ENCODE measurements at regions not wholly inside any gene's neighbourhood (a gene's known extent, or its start where the extent isn't known, plus 50 kb on each side); places are given as distances from the start of the nearest gene placed in this dataset.

- Histone ChIP-seq H3K9me3 (ENCODE audit: low read depth, low read length) (no peaks in the 10 kb centered on the region), H3K27me3 (ENCODE audit: insufficient read depth, low read length) (no peaks in the 10 kb centered on the region), H3K4me1 (ENCODE audit: insufficient read depth, low read length) (no peaks in the 10 kb centered on the region), H3K4me3 (ENCODE audit: low read length) (no peak overlapping the region)
Measured at GRCh38 chr5:3266861-3267260, 328.8 kb upstream of the IRX1 start.

GRCh38 chr5:3265936-3266335, 329.7 kb upstream of the IRX1 start:
- no peaks in the 10 kb centered on the region for H3K4me1 ChIP-seq (ENCODE audit: insufficient read depth, low read length)
- H3K9me3 ChIP-seq (ENCODE audit: low read depth, low read length): no peaks in the 10 kb centered on the region
- H3K27me3 ChIP-seq (ENCODE audit: insufficient read depth, low read length): no peaks in the 10 kb centered on the region
- H3K4me3 ChIP-seq (ENCODE audit: low read length): no peak overlapping the region

GRCh38 chr5:3265131-3265885, 330.3 kb upstream of the IRX1 start:
- Histone ChIP-seq H3K4me1 (ENCODE audit: insufficient read depth, low read length) (no peaks in the 10 kb centered on the region), H3K9me3 (ENCODE audit: low read depth, low read length) (no peaks in the 10 kb centered on the region), H3K27me3 (ENCODE audit: insufficient read depth, low read length) (no peaks in the 10 kb centered on the region), H3K4me3 (ENCODE audit: low read length) (no peak overlapping the region)

- H3K9me3 ChIP-seq (ENCODE audit: low read depth, low read length): no peaks in the 10 kb centered on the region
- no peak overlapping the region for H3K4me3 ChIP-seq (ENCODE audit: low read length)
- H3K4me1 ChIP-seq (ENCODE audit: insufficient read depth, low read length): no peaks in the 10 kb centered on the region
- no peaks in the 10 kb centered on the region for H3K27me3 ChIP-seq (ENCODE audit: insufficient read depth, low read length)
Measured at GRCh38 chr5:3262451-3262850, 333.2 kb upstream of the IRX1 start.

- Histone ChIP-seq H3K9me3 (ENCODE audit: low read depth, low read length) (no peaks in the 10 kb centered on the region), H3K27me3 (ENCODE audit: insufficient read depth, low read length) (no peaks in the 10 kb centered on the region), H3K4me1 (ENCODE audit: insufficient read depth, low read length) (no peaks in the 10 kb centered on the region), H3K4me3 (ENCODE audit: low read length) (no peak overlapping the region)
Measured at GRCh38 chr5:3261081-3261480, 334.6 kb upstream of the IRX1 start.

- no peak overlapping the region for H3K4me3 ChIP-seq (ENCODE audit: low read length)
- no peaks in the 10 kb centered on the region for H3K27me3 ChIP-seq (ENCODE audit: insufficient read depth, low read length)
- H3K9me3 ChIP-seq (ENCODE audit: low read depth, low read length): no peaks in the 10 kb centered on the region
- H3K4me1 ChIP-seq (ENCODE audit: insufficient read depth, low read length): no peaks in the 10 kb centered on the region
Measured at GRCh38 chr5:3258050-3258449, 337.6 kb upstream of the IRX1 start.

- no peaks in the 10 kb centered on the region for H3K9me3 ChIP-seq (ENCODE audit: low read depth, low read length)
- no peaks in the 10 kb centered on the region for H3K4me1 ChIP-seq (ENCODE audit: insufficient read depth, low read length)
- H3K4me3 ChIP-seq (ENCODE audit: low read length): no peak overlapping the region
- no peaks in the 10 kb centered on the region for H3K27me3 ChIP-seq (ENCODE audit: insufficient read depth, low read length)
Measured at GRCh38 chr5:3252235-3252634, 343.4 kb upstream of the IRX1 start.

GRCh38 chr5:3251784-3252183, 343.8 kb upstream of the IRX1 start:
- H3K4me3 ChIP-seq (ENCODE audit: low read length): no peak overlapping the region
- H3K27me3 ChIP-seq (ENCODE audit: insufficient read depth, low read length): no peaks in the 10 kb centered on the region
- no peaks in the 10 kb centered on the region for H3K9me3 ChIP-seq (ENCODE audit: low read depth, low read length)
- no peaks in the 10 kb centered on the region for H3K4me1 ChIP-seq (ENCODE audit: insufficient read depth, low read length)

GRCh38 chr5:3249401-3249800, 346.2 kb upstream of the IRX1 start:
- H3K4me1 ChIP-seq (ENCODE audit: insufficient read depth, low read length): no peaks in the 10 kb centered on the region
- H3K27me3 ChIP-seq (ENCODE audit: insufficient read depth, low read length): no peaks in the 10 kb centered on the region
- no peaks in the 10 kb centered on the region for H3K9me3 ChIP-seq (ENCODE audit: low read depth, low read length)
- H3K4me3 ChIP-seq (ENCODE audit: low read length): no peak overlapping the region

GRCh38 chr5:3237276-3237868, 358.3 kb upstream of the IRX1 start:
- H3K4me3 ChIP-seq (ENCODE audit: low read length): no peak overlapping the region
- no peaks in the 10 kb centered on the region for H3K27me3 ChIP-seq (ENCODE audit: insufficient read depth, low read length)
- H3K9me3 ChIP-seq (ENCODE audit: low read depth, low read length): no peaks in the 10 kb centered on the region
- H3K4me1 ChIP-seq (ENCODE audit: insufficient read depth, low read length): no peaks in the 10 kb centered on the region

- Histone ChIP-seq H3K27me3 (ENCODE audit: insufficient read depth, low read length) (no peaks in the 10 kb centered on the region), H3K4me3 (ENCODE audit: low read length) (no peak overlapping the region), H3K9me3 (ENCODE audit: low read depth, low read length) (no peaks in the 10 kb centered on the region), H3K4me1 (ENCODE audit: insufficient read depth, low read length) (no peaks in the 10 kb centered on the region)
Measured at GRCh38 chr5:3234566-3234965, 361.1 kb upstream of the IRX1 start.

GRCh38 chr5:3230941-3231340, 364.7 kb upstream of the IRX1 start:
- Histone ChIP-seq H3K9me3 (ENCODE audit: low read depth, low read length) (no peaks in the 10 kb centered on the region), H3K4me3 (ENCODE audit: low read length) (no peak overlapping the region), H3K27me3 (ENCODE audit: insufficient read depth, low read length) (no peaks in the 10 kb centered on the region), H3K4me1 (ENCODE audit: insufficient read depth, low read length) (no peaks in the 10 kb centered on the region)

- H3K4me3 ChIP-seq (ENCODE audit: low read length): no peak overlapping the region
- no peaks in the 10 kb centered on the region for H3K27me3 ChIP-seq (ENCODE audit: insufficient read depth, low read length)
- H3K9me3 ChIP-seq (ENCODE audit: low read depth, low read length): no peaks in the 10 kb centered on the region
- no peaks in the 10 kb centered on the region for H3K4me1 ChIP-seq (ENCODE audit: insufficient read depth, low read length)
Measured at GRCh38 chr5:3230254-3230653, 365.4 kb upstream of the IRX1 start.

GRCh38 chr5:3226196-3226920, 369.3 kb upstream of the IRX1 start:
- Histone ChIP-seq H3K27me3 (ENCODE audit: insufficient read depth, low read length) (no peaks in the 10 kb centered on the region), H3K9me3 (ENCODE audit: low read depth, low read length) (no peaks in the 10 kb centered on the region), H3K4me3 (ENCODE audit: low read length) (no peak overlapping the region), H3K4me1 (ENCODE audit: insufficient read depth, low read length) (no peaks in the 10 kb centered on the region)

- no peaks in the 10 kb centered on the region for H3K4me1 ChIP-seq (ENCODE audit: insufficient read depth, low read length)
- no peaks in the 10 kb centered on the region for H3K9me3 ChIP-seq (ENCODE audit: low read depth, low read length)
- no peaks in the 10 kb centered on the region for H3K27me3 ChIP-seq (ENCODE audit: insufficient read depth, low read length)
- no peak overlapping the region for H3K4me3 ChIP-seq (ENCODE audit: low read length)
Measured at GRCh38 chr5:3225201-3225960, 370.3 kb upstream of the IRX1 start.
